ENCODE measurements at regions not wholly inside any gene's neighbourhood (a gene's known extent, or its start where the extent isn't known, plus 50 kb on each side); places are given as distances from the start of the nearest gene placed in this dataset.

DNA sequence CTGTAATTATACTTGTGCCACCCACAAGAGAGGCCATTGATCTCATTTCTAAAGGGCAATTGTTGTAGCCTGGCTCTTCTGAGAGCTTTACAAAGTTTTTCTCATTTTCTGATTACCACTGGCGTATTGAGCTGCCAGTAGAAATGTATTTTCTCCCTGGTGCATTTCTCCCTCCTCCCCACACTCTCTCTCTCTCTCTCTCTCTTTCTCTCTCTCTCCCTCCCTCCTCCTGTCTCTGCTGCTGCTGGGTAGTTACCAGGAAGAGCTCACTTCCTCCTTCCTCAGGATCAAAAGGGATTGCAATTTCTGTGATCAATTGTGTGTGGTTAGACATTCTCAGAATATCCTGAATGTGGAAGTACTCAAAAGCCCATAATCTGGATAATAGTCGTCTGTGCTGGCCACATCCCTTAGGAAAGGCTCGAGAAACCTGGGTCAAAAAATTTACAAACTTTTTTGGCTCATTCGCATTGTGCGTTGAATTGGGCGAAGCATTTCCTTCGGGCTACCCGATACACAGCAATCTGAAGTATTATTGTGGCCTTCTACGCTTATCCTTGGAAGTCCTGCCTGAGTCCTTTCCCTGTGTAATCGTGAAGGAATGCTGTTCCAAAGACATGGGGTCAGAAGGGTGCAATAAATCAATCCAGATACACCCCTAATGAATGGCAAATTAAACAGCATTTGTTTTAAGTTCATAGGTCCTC lies 254.8 kb downstream of the MSRB3 start (continued):
- TF ChIP-seq, protein P1, sequence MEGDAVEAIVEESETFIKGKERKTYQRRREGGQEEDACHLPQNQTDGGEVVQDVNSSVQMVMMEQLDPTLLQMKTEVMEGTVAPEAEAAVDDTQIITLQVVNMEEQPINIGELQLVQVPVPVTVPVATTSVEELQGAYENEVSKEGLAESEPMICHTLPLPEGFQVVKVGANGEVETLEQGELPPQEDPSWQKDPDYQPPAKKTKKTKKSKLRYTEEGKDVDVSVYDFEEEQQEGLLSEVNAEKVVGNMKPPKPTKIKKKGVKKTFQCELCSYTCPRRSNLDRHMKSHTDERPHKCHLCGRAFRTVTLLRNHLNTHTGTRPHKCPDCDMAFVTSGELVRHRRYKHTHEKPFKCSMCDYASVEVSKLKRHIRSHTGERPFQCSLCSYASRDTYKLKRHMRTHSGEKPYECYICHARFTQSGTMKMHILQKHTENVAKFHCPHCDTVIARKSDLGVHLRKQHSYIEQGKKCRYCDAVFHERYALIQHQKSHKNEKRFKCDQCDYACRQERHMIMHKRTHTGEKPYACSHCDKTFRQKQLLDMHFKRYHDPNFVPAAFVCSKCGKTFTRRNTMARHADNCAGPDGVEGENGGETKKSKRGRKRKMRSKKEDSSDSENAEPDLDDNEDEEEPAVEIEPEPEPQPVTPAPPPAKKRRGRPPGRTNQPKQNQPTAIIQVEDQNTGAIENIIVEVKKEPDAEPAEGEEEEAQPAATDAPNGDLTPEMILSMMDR (IDR thresholded peaks at IDR 0.05 in 2 of 3, conservative IDR thresholded peaks at IDR 0.05 in 1 of 3; ENCODE audit: borderline replicate concordance in 1 of 3, insufficient read depth in 1 of 3, low read depth in 2 of 3, low read length in 2 of 3) = no peak
- no peak for TF ChIP-seq POLR2A (IDR thresholded peaks at IDR 0.05; ENCODE audit: borderline replicate concordance, extremely low read depth, insufficient read depth, insufficient read length)
- TF ChIP-seq, protein P2, sequence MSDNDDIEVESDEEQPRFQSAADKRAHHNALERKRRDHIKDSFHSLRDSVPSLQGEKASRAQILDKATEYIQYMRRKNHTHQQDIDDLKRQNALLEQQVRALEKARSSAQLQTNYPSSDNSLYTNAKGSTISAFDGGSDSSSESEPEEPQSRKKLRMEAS (IDR thresholded peaks at IDR 0.05) = no peak
- TF ChIP-seq, protein P3, sequence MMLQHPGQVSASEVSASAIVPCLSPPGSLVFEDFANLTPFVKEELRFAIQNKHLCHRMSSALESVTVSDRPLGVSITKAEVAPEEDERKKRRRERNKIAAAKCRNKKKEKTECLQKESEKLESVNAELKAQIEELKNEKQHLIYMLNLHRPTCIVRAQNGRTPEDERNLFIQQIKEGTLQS (IDR thresholded peaks at IDR 0.05) = no peak

DNA sequence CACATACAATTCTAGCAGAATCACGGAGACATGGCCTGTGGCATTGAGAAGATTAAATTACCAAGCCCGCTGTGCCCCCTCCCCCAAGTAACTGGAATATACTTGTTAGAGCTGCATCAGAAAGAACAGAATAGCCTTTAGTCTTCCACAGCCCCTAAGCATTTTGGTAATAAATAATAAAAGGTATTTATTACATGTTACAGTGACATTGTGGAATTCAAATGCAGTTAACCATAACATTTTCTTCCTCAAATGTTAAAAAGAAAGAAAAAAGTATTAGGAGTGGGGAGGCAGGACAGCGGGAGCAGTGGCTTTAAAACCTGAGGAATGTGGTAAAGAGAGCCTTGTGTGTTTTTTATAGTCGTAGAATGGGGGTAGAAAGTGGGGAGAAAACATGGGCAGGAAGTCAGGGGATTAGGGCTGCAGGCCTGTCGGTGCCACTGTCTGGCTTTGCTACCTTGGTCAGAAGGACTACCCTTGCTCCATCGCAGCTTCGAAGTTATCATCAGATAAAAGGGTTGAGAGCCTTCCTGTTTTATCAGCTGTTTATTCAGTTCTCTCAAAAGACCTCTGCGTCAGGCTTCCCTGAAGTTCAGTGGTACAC lies 255.9 kb downstream of the MSRB3 start:
- Histone ChIP-seq H3K4me3 (replicated peaks in 1 of 2; ENCODE audit: low read depth in 1 of 2, low read length in 2 of 2) (0 out of 4 replicates have a peak overlapping the region, but pooled peaks of 1 of the 2 experiments have one; percentile 12), H3K9me2 (ENCODE audit: insufficient read depth) (no peaks in the 10 kb centered on the region), H2AFZ (ENCODE audit: low read depth, low read length, poor library complexity, severe bottlenecking) (no peak overlapping the region), H3K79me2 (ENCODE audit: insufficient read depth, low read length) (peaks cover 13% of the 10 kb centered on the region; the same call in 1 of the 2 replicates), H3K27me3 (ENCODE audit: insufficient read depth, low read length) (no peaks in the 10 kb centered on the region), H3K27ac (ENCODE audit: low read depth, low read length) (peak overlapping the region; percentile 99), H3K4me1 (ENCODE audit: control insufficient read depth in 1 of 2, insufficient read depth in 2 of 2, low read length in 2 of 2) (peaks cover 79 to 88% of the 10 kb centered on the region in 2 experiments), H3K4me2 (ENCODE audit: low read length) (peak overlapping the region; percentile 59), H3K9ac (ENCODE audit: low read length) (peak overlapping the region; percentile 71), H3K36me3 (ENCODE audit: control insufficient read depth in 1 of 2, insufficient read depth in 2 of 2, low read length in 2 of 2) (peaks cover 0 to 10% of the 10 kb centered on the region in 2 experiments; a peak in 2 of 4 replicates), H4K20me1 (ENCODE audit: insufficient read depth) (no peaks in the 10 kb centered on the region), H3K9me3 (ENCODE audit: control insufficient read depth in 1 of 2, insufficient read depth in 1 of 2, low read depth in 1 of 2, low read length in 2 of 2) (peaks cover 0 to 6% of the 10 kb centered on the region in 2 experiments; a peak in 1 of 4 replicates)
- ChIA-PET CTCF (interaction anchor here (2.0 kb wide), 1 partner anchor 68 kb away, joined by 7 read pairs; no protein-coding TSS in a partner anchor), RAD21 (ENCODE audit: low non-redundant PET in 1 of 2, low total read pairs in 2 of 2, uncharacterized antibody in 2 of 2, unreplicated experiment in 2 of 2) (interaction anchor here in 1 of 2 experiments (1.1 to 1.4 kb wide), 2 partner anchors 13 to 24 kb away, joined by 3 to 4 read pairs; no protein-coding TSS in a partner anchor), POLR2A (interaction anchor here (0.9 to 3.7 kb wide), 13 partner anchors 10 to 110 kb away, joined by 3 to 22 read pairs (median 6); no protein-coding TSS in a partner anchor)
- intact Hi-C loops (cut with micrococcal nuclease) = loop anchor here (5.0 to 10.0 kb wide), 3 partner anchors 160 to 288 kb away; partner anchors contain the start of gene HMGA2
- DNase-seq (ENCODE audit: low read depth, low spot score) = no peak
- no peak for ATAC-seq
- BruUV-seq (replicated peaks) = no TSS peak
- TF ChIP-seq, protein P2 (IDR thresholded peaks at IDR 0.05) = no peak
- TF ChIP-seq ZFX (IDR thresholded peaks at IDR 0.05) (no peak), FOSL1 (IDR thresholded peaks at IDR 0.05; ENCODE audit: low read depth) (no peak), POLR2A (IDR thresholded peaks at IDR 0.05; ENCODE audit: borderline replicate concordance, extremely low read depth, insufficient read depth, insufficient read length) (peak; percentile 25), JUND (IDR thresholded peaks at IDR 0.05) (no peak), POLR2AphosphoS5 (IDR thresholded peaks at IDR 0.05; ENCODE audit: low read depth, low read length) (no peak), YY1 (IDR thresholded peaks at IDR 0.05; ENCODE audit: extremely low read depth, insufficient replicate concordance, low read depth, low read length) (no peak), EGR1 (IDR thresholded peaks at IDR 0.05; ENCODE audit: low read depth) (no peak), ZNF274 (IDR thresholded peaks at IDR 0.05; ENCODE audit: low read depth, low read length) (no peak), SRF (IDR thresholded peaks at IDR 0.05; ENCODE audit: low read depth) (no peak), CBX3 (IDR thresholded peaks at IDR 0.05; ENCODE audit: low read depth) (no peak), SIN3A (IDR thresholded peaks at IDR 0.05; ENCODE audit: low read depth) (no peak), TCF7L2 (IDR thresholded peaks at IDR 0.05; ENCODE audit: borderline replicate concordance, extremely low read depth, insufficient read depth, insufficient read length) (peak; percentile 65)
- TF ChIP-seq, protein P4, sequence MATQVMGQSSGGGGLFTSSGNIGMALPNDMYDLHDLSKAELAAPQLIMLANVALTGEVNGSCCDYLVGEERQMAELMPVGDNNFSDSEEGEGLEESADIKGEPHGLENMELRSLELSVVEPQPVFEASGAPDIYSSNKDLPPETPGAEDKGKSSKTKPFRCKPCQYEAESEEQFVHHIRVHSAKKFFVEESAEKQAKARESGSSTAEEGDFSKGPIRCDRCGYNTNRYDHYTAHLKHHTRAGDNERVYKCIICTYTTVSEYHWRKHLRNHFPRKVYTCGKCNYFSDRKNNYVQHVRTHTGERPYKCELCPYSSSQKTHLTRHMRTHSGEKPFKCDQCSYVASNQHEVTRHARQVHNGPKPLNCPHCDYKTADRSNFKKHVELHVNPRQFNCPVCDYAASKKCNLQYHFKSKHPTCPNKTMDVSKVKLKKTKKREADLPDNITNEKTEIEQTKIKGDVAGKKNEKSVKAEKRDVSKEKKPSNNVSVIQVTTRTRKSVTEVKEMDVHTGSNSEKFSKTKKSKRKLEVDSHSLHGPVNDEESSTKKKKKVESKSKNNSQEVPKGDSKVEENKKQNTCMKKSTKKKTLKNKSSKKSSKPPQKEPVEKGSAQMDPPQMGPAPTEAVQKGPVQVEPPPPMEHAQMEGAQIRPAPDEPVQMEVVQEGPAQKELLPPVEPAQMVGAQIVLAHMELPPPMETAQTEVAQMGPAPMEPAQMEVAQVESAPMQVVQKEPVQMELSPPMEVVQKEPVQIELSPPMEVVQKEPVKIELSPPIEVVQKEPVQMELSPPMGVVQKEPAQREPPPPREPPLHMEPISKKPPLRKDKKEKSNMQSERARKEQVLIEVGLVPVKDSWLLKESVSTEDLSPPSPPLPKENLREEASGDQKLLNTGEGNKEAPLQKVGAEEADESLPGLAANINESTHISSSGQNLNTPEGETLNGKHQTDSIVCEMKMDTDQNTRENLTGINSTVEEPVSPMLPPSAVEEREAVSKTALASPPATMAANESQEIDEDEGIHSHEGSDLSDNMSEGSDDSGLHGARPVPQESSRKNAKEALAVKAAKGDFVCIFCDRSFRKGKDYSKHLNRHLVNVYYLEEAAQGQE (IDR thresholded peaks at IDR 0.05; ENCODE audit: low read depth) = no peak

All from HCT116 (cell line).